K562 (cell line): ENCODE measurements at regions not wholly inside any gene's neighbourhood (a gene's known extent, or its start where the extent isn't known, plus 50 kb on each side); places are given as distances from the start of the nearest gene placed in this dataset.

Experiments
- CTCF ChIP-seq, 3 experiments: IDR thresholded peaks in 2 of 3; conservative IDR thresholded peaks in 1 of 3; 2 replicates each; pipeline ENCODE4 v1.5.1; 2011 to 2012; ENCODE audit warnings: low read length in 3 of 3, mild to moderate bottlenecking in 3 of 3, control low read depth in 2 of 3, improper control_type of control experiment in 1 of 3, inconsistent platforms in 1 of 3, low read depth in 1 of 3, mixed read lengths in 1 of 3, moderate library complexity in 1 of 3; ENCODE audit not compliant: insufficient read depth in 2 of 3
- ETV5 ChIP-seq: sonication (generic); formaldehyde crosslinking; IDR thresholded peaks from 2 replicates; pipeline ENCODE4 v1.4.0; 2020; ENCODE audit warnings: low read depth, mild to moderate bottlenecking, missing genetic modification reagents
- EZH2 ChIP-seq: IDR thresholded peaks from 2 replicates; pipeline ENCODE4 v1.6.1; 2012; ENCODE audit warnings: low read depth, mild to moderate bottlenecking, inconsistent platforms, low read length, borderline replicate concordance
- GATAD2A ChIP-seq: fragments of 450-650 bp; IDR thresholded peaks from 2 replicates; pipeline ENCODE4 v1.6.1; 2017
- HDAC1 ChIP-seq, 2 experiments: fragments of 450-650 bp; IDR thresholded peaks; 2 replicates each; pipeline ENCODE4 v1.6.1; 2016 to 2017; ENCODE audit warnings: inconsistent platforms in 1 of 2, mild to moderate bottlenecking in 1 of 2, moderate library complexity in 1 of 2
- HDGF ChIP-seq: fragments of 450-650 bp; IDR thresholded peaks from 2 replicates; pipeline ENCODE4 v1.6.1; 2016
- RHOXF2B ChIP-seq: fragments of 250-450 bp; sonication (Bioruptor Pico); conservative IDR thresholded peaks from 2 replicates; pipeline ENCODE4 v1.5.1; 2021
- ZBTB7A ChIP-seq: IDR thresholded peaks from 2 replicates; pipeline ENCODE4 v1.6.1; 2011; ENCODE audit warnings: low read depth, mild to moderate bottlenecking, low read length, moderate library complexity, borderline replicate concordance; ENCODE audit not compliant: control insufficient read depth
- ZNF3 ChIP-seq: fragments of 250-450 bp; sonication (Bioruptor Pico); IDR thresholded peaks from 2 replicates; pipeline ENCODE4 v1.5.0; 2021; ENCODE audit warnings: mild to moderate bottlenecking, moderate library complexity
- TF ChIP-seq, protein P1 (sequence below), 2 experiments: fragments of 450-650 bp in 1 of 2; IDR thresholded peaks; 2 replicates each; pipeline ENCODE4 v1.6.1; 2011 to 2017; ENCODE audit warnings: low read depth in 2 of 2, antibody characterized with exemption in 1 of 2, borderline replicate concordance in 1 of 2, low read length in 1 of 2, mild to moderate bottlenecking in 1 of 2, mixed read lengths in 1 of 2; ENCODE audit not compliant: control insufficient read depth in 1 of 2

GRCh38 chr4:132240081-132240480 lies 909.0 kb upstream of the PCDH10 start:
- no peak for TF ChIP-seq EZH2
- TF ChIP-seq ZBTB7A = no peak
- TF ChIP-seq GATAD2A = no peak
- no peak for TF ChIP-seq CTCF (IDR thresholded peaks at IDR 0.05 in 2 of 3, conservative IDR thresholded peaks at IDR 0.05 in 1 of 3; ENCODE audit: insufficient read depth in 2 of 3, low read depth in 1 of 3, low read length in 3 of 3)
- no peak for TF ChIP-seq HDGF
- TF ChIP-seq HDAC1 (IDR thresholded peaks at IDR 0.05) = no peak
- no peak for TF ChIP-seq ZNF3 (CRISPR knock-in tag)
- no peak for TF ChIP-seq RHOXF2B (CRISPR knock-in tag)
- TF ChIP-seq, protein P1, sequence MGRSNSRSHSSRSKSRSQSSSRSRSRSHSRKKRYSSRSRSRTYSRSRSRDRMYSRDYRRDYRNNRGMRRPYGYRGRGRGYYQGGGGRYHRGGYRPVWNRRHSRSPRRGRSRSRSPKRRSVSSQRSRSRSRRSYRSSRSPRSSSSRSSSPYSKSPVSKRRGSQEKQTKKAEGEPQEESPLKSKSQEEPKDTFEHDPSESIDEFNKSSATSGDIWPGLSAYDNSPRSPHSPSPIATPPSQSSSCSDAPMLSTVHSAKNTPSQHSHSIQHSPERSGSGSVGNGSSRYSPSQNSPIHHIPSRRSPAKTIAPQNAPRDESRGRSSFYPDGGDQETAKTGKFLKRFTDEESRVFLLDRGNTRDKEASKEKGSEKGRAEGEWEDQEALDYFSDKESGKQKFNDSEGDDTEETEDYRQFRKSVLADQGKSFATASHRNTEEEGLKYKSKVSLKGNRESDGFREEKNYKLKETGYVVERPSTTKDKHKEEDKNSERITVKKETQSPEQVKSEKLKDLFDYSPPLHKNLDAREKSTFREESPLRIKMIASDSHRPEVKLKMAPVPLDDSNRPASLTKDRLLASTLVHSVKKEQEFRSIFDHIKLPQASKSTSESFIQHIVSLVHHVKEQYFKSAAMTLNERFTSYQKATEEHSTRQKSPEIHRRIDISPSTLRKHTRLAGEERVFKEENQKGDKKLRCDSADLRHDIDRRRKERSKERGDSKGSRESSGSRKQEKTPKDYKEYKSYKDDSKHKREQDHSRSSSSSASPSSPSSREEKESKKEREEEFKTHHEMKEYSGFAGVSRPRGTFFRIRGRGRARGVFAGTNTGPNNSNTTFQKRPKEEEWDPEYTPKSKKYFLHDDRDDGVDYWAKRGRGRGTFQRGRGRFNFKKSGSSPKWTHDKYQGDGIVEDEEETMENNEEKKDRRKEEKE (IDR thresholded peaks at IDR 0.05; ENCODE audit: borderline replicate concordance in 1 of 2, control insufficient read depth in 1 of 2, low read depth in 2 of 2, low read length in 1 of 2) = no peak
- no peak for TF ChIP-seq ETV5 (CRISPR knock-in tag)
